Breast epithelium (tissue), 4 donors: ENCODE measurements at regions not wholly inside any gene's neighbourhood (a gene's known extent, or its start where the extent isn't known, plus 50 kb on each side); places are given as distances from the start of the nearest gene placed in this dataset.

Experiments
- DNase-seq, 2 donors: peaks; one replicate each; pipeline ENCODE4 v3.0.0-alpha.2; 2019; ENCODE audit warnings: low spot score in 2 of 2
- H3K27ac ChIP-seq, 2 donors: fragments of 200-600 bp; sonication (generic) in 1 of 2; one replicate each; pipeline ENCODE4 v1.5.1; 2016 to 2019; ENCODE audit warnings: mild to moderate bottlenecking in 1 of 2
- H3K27me3 ChIP-seq, 2 donors: fragments of 200-600 bp; sonication (generic) in 1 of 2; one replicate each; pipeline versions ENCODE4 v1.5.1 to v1.6.0; 2017 to 2019; ENCODE audit warnings: control low read depth in 1 of 2, mild to moderate bottlenecking in 1 of 2
- H3K36me3 ChIP-seq: fragments of 200-600 bp; one replicate; pipeline ENCODE4 v1.5.1; 2019
- H3K4me1 ChIP-seq, 2 donors: fragments of 200-600 bp; sonication (generic); one replicate each; pipeline ENCODE4 v1.5.1; 2016 to 2019; ENCODE audit warnings: control low read depth in 1 of 2
- H3K4me3 ChIP-seq, 3 donors: fragments of 200-600 bp; sonication (generic); 1 replicate in 2 of 3; 2 replicates in 1 of 3; pipeline ENCODE4 v1.5.1; 2016 to 2019; ENCODE audit warnings: mild to moderate bottlenecking in 3 of 3, moderate library complexity in 2 of 3
- H3K9me3 ChIP-seq, 2 donors: fragments of 200-600 bp; sonication (generic) in 1 of 2; one replicate each; pipeline ENCODE4 v1.5.1; 2016 to 2019; ENCODE audit warnings: control low read depth in 1 of 2
- CTCF ChIP-seq, 3 donors: fragments of 450-650 bp; IDR thresholded peaks; one replicate each; pipeline ENCODE4 v1.5.1; 2016 to 2017; ENCODE audit warnings: antibody characterized with exemption in 3 of 3, mild to moderate bottlenecking in 3 of 3, moderate library complexity in 3 of 3
- POLR2A ChIP-seq: fragments of 450-650 bp; IDR thresholded peaks from one replicate; pipeline ENCODE4 v1.6.1; 2016; ENCODE audit warnings: antibody characterized with exemption, mild to moderate bottlenecking, moderate library complexity
- POLR2AphosphoS5 ChIP-seq, 3 donors: sonication (generic); formaldehyde crosslinking; IDR thresholded peaks; one replicate each; pipeline ENCODE4 v1.6.1; 2017; ENCODE audit warnings: antibody characterized with exemption in 3 of 3
- intact Hi-C: fragments of 100-400 bp; cut with DNase I; formaldehyde crosslinking; loops from one replicate; pipeline ENCODE4 v1.15.1; 2023; ENCODE audit warnings: low total_unique reads

GRCh38 chr3:59153648-59154047 lies 103.8 kb upstream of the CFAP20DC start:
- no peak for TF ChIP-seq POLR2A
- no peak for TF ChIP-seq POLR2AphosphoS5 (IDR thresholded peaks at IDR 0.05)
- no peak for TF ChIP-seq CTCF (IDR thresholded peaks at IDR 0.05)

GRCh38 chr3:59152943-59153342 lies 103.1 kb upstream of the CFAP20DC start:
- Histone ChIP-seq H3K36me3 (no peaks in the 10 kb centered on the region), H3K4me1 (no peaks in the 10 kb centered on the region), H3K27ac (no peak overlapping the region), H3K4me3 (no peak overlapping the region), H3K27me3 (no peaks in the 10 kb centered on the region), H3K9me3 (peaks cover 0 to 5% of the 10 kb centered on the region in 2 donors)
- intact Hi-C loops, result no loop called here
- DNase-seq, result no peak
- no peak for TF ChIP-seq POLR2A
- TF ChIP-seq POLR2AphosphoS5 (IDR thresholded peaks at IDR 0.05), result no peak
- no peak for TF ChIP-seq CTCF (IDR thresholded peaks at IDR 0.05)

More at GRCh38 chr3:59153648-59154047, 103.8 kb upstream of the CFAP20DC start:
- Histone ChIP-seq H3K36me3 (no peaks in the 10 kb centered on the region), H3K27ac (no peak overlapping the region), H3K4me1 (no peaks in the 10 kb centered on the region), H3K9me3 (peaks cover 0 to 5% of the 10 kb centered on the region in 2 donors), H3K4me3 (no peak overlapping the region), H3K27me3 (no peaks in the 10 kb centered on the region)
- intact Hi-C loops, result no loop called here
- DNase-seq, result no peak

GRCh38 chr3:59150039-59150438 lies 100.2 kb upstream of the CFAP20DC start:
- DNase-seq, result no peak
- Histone ChIP-seq H3K4me3 (no peak overlapping the region), H3K27me3 (no peaks in the 10 kb centered on the region), H3K9me3 (peaks cover 0 to 5% of the 10 kb centered on the region in 2 donors), H3K36me3 (no peaks in the 10 kb centered on the region), H3K4me1 (no peaks in the 10 kb centered on the region), H3K27ac (no peak overlapping the region)
- intact Hi-C loops, result no loop called here
- TF ChIP-seq POLR2AphosphoS5 (IDR thresholded peaks at IDR 0.05) (no peak), POLR2A (no peak), CTCF (IDR thresholded peaks at IDR 0.05) (no peak)

GRCh38 chr3:59149166-59149565 lies 99.3 kb upstream of the CFAP20DC start:
- H3K27me3 ChIP-seq, result no peaks in the 10 kb centered on the region
- no peaks in the 10 kb centered on the region for H3K4me1 ChIP-seq
- TF ChIP-seq CTCF (IDR thresholded peaks at IDR 0.05) (no peak), POLR2AphosphoS5 (IDR thresholded peaks at IDR 0.05) (no peak), POLR2A (no peak)
- H3K27ac ChIP-seq, result no peak overlapping the region
- H3K4me3 ChIP-seq, result no peak overlapping the region
- intact Hi-C loops, result no loop called here
- H3K9me3 ChIP-seq, result peaks cover 0 to 5% of the 10 kb centered on the region in 2 donors
- no peaks in the 10 kb centered on the region for H3K36me3 ChIP-seq
- no peak for DNase-seq

GRCh38 chr3:59143447-59143846 lies 93.6 kb upstream of the CFAP20DC start:
- Histone ChIP-seq H3K27me3 (no peaks in the 10 kb centered on the region), H3K9me3 (no peaks in the 10 kb centered on the region), H3K27ac (no peak overlapping the region), H3K4me1 (no peaks in the 10 kb centered on the region), H3K4me3 (no peak overlapping the region), H3K36me3 (no peaks in the 10 kb centered on the region)
- intact Hi-C loops, result no loop called here
- DNase-seq, result no peak
- TF ChIP-seq POLR2A, result no peak
- no peak for TF ChIP-seq POLR2AphosphoS5 (IDR thresholded peaks at IDR 0.05)
- no peak for TF ChIP-seq CTCF (IDR thresholded peaks at IDR 0.05)
